ENCODE measurements at regions not wholly inside any gene's neighbourhood (a gene's known extent, or its start where the extent isn't known, plus 50 kb on each side); places are given as distances from the start of the nearest gene placed in this dataset.

- no peak overlapping the region for H2AFZ ChIP-seq (ENCODE audit: low read length)
- ChIA-PET POLR2A (ENCODE audit: unreplicated experiment) (no interaction called here), CTCF (no interaction called here)
- H3F3A ChIP-seq (ENCODE audit: low read length, unreplicated experiment) = no peaks in the 10 kb centered on the region
- TF ChIP-seq EZH2 (IDR thresholded peaks at IDR 0.05; ENCODE audit: low read length, unreplicated experiment) = no peak
- no peak for TF ChIP-seq EZH2phosphoT487 (IDR thresholded peaks at IDR 0.05; ENCODE audit: borderline replicate concordance, low read length)
- TF ChIP-seq, protein P1, sequence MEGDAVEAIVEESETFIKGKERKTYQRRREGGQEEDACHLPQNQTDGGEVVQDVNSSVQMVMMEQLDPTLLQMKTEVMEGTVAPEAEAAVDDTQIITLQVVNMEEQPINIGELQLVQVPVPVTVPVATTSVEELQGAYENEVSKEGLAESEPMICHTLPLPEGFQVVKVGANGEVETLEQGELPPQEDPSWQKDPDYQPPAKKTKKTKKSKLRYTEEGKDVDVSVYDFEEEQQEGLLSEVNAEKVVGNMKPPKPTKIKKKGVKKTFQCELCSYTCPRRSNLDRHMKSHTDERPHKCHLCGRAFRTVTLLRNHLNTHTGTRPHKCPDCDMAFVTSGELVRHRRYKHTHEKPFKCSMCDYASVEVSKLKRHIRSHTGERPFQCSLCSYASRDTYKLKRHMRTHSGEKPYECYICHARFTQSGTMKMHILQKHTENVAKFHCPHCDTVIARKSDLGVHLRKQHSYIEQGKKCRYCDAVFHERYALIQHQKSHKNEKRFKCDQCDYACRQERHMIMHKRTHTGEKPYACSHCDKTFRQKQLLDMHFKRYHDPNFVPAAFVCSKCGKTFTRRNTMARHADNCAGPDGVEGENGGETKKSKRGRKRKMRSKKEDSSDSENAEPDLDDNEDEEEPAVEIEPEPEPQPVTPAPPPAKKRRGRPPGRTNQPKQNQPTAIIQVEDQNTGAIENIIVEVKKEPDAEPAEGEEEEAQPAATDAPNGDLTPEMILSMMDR (conservative IDR thresholded peaks at IDR 0.05; ENCODE audit: low read depth, low read length) = peak; percentile 54
- H3K4me3 ChIP-seq (ENCODE audit: low read length) = no peak overlapping the region
- 0 out of 2 replicates have a peak, but pooled peaks cover 3% of the 10 kb centered on the region for H3K27me3 ChIP-seq (ENCODE audit: low read length)
- DNase-seq (peak; percentile 7), ATAC-seq (no peak)
- intact Hi-C loops (cut with micrococcal nuclease) = loop anchor here (5.0 kb wide), 1 partner anchor 618 kb away; no protein-coding TSS in a partner anchor
- H3K4me1 ChIP-seq (ENCODE audit: insufficient read depth, low read length) = no peaks in the 10 kb centered on the region
- H3K36me3 ChIP-seq (ENCODE audit: low read depth, low read length) = no peaks in the 10 kb centered on the region; the same call in 1 of the 2 replicates
- no peak overlapping the region for H3K4me2 ChIP-seq (ENCODE audit: low read length)
- no peaks in the 10 kb centered on the region for H3K9me3 ChIP-seq (ENCODE audit: low read length)
- no peak overlapping the region for H3K27ac ChIP-seq (ENCODE audit: low read length)
- no TSS peak for BruUV-seq (replicated peaks)
- H3K9ac ChIP-seq (ENCODE audit: low read length) = no peak overlapping the region
- no peaks in the 10 kb centered on the region for H3K9me2 ChIP-seq (replicated peaks; ENCODE audit: low read length)
- H4K20me1 ChIP-seq (ENCODE audit: low read length) = no peaks in the 10 kb centered on the region
- H3K79me2 ChIP-seq (ENCODE audit: low read length) = no peaks in the 10 kb centered on the region
These were observed 160.0 kb upstream of the SOX5 start for GRCh38 chr12:24109381-24110039.

DNA sequence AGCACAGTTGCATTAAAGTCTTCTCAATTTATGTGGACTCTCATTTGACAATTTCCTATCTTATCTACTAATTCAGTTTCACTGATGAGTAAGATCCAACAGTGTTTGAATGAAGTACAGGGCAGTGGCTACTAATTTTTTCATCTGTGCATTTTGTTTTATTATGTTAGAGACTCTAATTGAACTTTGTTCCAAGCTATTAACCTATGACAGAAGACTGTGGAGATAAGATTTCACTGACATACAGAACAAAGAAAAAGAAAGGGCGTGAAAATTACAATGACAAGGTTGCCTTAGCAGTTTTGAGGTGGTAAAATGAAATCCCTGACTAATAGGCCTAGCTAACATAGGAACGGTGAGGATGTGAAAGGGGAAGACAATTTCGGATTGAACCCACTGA, 153.2 kb upstream of the SOX5 start:
- CTCF ChIA-PET = no interaction called here
- Histone ChIP-seq H3K4me3 (ENCODE audit: low read length) (no peak overlapping the region), H4K20me1 (ENCODE audit: low read length) (no peaks in the 10 kb centered on the region), H3K27ac (ENCODE audit: low read length) (no peak overlapping the region), H3K4me1 (ENCODE audit: insufficient read depth, low read length) (no peaks in the 10 kb centered on the region), H3K4me2 (ENCODE audit: low read length) (no peak overlapping the region), H3K9ac (ENCODE audit: low read length) (no peak overlapping the region), H3K9me2 (replicated peaks; ENCODE audit: low read length) (no peaks in the 10 kb centered on the region), H3F3A (ENCODE audit: low read length, unreplicated experiment) (no peaks in the 10 kb centered on the region), H3K36me3 (ENCODE audit: low read depth, low read length) (no peaks in the 10 kb centered on the region), H3K79me2 (ENCODE audit: low read length) (no peaks in the 10 kb centered on the region), H3K9me3 (ENCODE audit: low read length) (no peaks in the 10 kb centered on the region), H3K27me3 (ENCODE audit: low read length) (0 out of 2 replicates have a peak, but pooled peaks cover 2% of the 10 kb centered on the region), H2AFZ (ENCODE audit: low read length) (no peak overlapping the region)
- DNase-seq (no peak), ATAC-seq (no peak)
- BruUV-seq (replicated peaks) = no TSS peak
- POLR2A ChIA-PET (ENCODE audit: unreplicated experiment) = no interaction called here
- intact Hi-C loops (cut with micrococcal nuclease) = no loop called here
- TF ChIP-seq EZH2 (IDR thresholded peaks at IDR 0.05; ENCODE audit: low read length, unreplicated experiment) (no peak), EZH2phosphoT487 (IDR thresholded peaks at IDR 0.05; ENCODE audit: borderline replicate concordance, low read length) (no peak)
- TF ChIP-seq, protein P1 (conservative IDR thresholded peaks at IDR 0.05; ENCODE audit: low read depth, low read length) = no peak

DNA sequence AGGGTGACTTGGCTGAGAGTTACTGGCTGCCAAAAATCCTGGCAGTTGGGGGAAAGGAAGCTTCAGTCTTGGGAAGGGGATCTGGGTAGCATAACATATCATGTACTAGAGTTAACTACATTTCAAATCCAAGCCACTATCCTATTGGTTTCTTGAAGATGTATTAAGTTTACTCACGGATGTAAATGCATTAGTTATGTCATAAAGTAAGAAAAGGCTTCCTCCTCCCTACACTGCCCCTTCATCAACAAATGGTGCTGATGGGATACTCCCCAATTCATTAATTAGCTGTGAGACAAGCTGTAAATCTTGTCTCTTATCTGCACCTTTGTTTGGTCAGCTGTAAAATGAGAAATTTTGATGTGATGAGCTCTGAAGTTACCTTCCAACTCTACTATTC, 150.1 kb upstream of the SOX5 start:
- no peak for ATAC-seq
- Histone ChIP-seq H3K27ac (ENCODE audit: low read length) (no peak overlapping the region), H3K79me2 (ENCODE audit: low read length) (no peaks in the 10 kb centered on the region), H3K9ac (ENCODE audit: low read length) (no peak overlapping the region), H3K36me3 (ENCODE audit: low read depth, low read length) (no peaks in the 10 kb centered on the region), H3K4me1 (ENCODE audit: insufficient read depth, low read length) (no peaks in the 10 kb centered on the region), H3K4me3 (ENCODE audit: low read length) (no peak overlapping the region), H3K27me3 (ENCODE audit: low read length) (no peaks in the 10 kb centered on the region), H3K4me2 (ENCODE audit: low read length) (no peak overlapping the region), H4K20me1 (ENCODE audit: low read length) (no peaks in the 10 kb centered on the region), H3K9me3 (ENCODE audit: low read length) (no peaks in the 10 kb centered on the region), H3K9me2 (replicated peaks; ENCODE audit: low read length) (no peaks in the 10 kb centered on the region), H2AFZ (ENCODE audit: low read length) (no peak overlapping the region), H3F3A (ENCODE audit: low read length, unreplicated experiment) (no peaks in the 10 kb centered on the region)
- intact Hi-C loops (cut with micrococcal nuclease) = no loop called here
- POLR2A ChIA-PET (ENCODE audit: unreplicated experiment) = no interaction called here
- CTCF ChIA-PET = no interaction called here
- TF ChIP-seq EZH2phosphoT487 (IDR thresholded peaks at IDR 0.05; ENCODE audit: borderline replicate concordance, low read length) (no peak), EZH2 (IDR thresholded peaks at IDR 0.05; ENCODE audit: low read length, unreplicated experiment) (no peak)
- TF ChIP-seq, protein P1 (conservative IDR thresholded peaks at IDR 0.05; ENCODE audit: low read depth, low read length) = no peak
- no peak for DNase-seq
- BruUV-seq (replicated peaks) = no TSS peak

All from PC-3 (cell line).